ENCODE measurements at regions not wholly inside any gene's neighbourhood (a gene's known extent, or its start where the extent isn't known, plus 50 kb on each side); places are given as distances from the start of the nearest gene placed in this dataset.
"Not testable (repeated sequence)": the region's sequence is repeated elsewhere in the genome, so short reads cannot be mapped to it uniquely, and the experiment has no call there.

GRCh38 chr4:188678691-188679090, 539.5 kb downstream of the TRIML1 start:
- TF ChIP-seq SMC3 (IDR thresholded peaks at IDR 0.05; ENCODE audit: low read depth, low read length); CTCF (conservative IDR thresholded peaks at IDR 0.05; ENCODE audit: low read depth, low read length); CEBPB (IDR thresholded peaks at IDR 0.05; ENCODE audit: low read depth, low read length); POLR2A (IDR thresholded peaks at IDR 0.05; ENCODE audit: low read depth, low read length); MAFK (IDR thresholded peaks at IDR 0.05; ENCODE audit: low read depth, low read length); RFX5 (IDR thresholded peaks at IDR 0.05; ENCODE audit: low read depth, low read length); ELK1 (IDR thresholded peaks at IDR 0.05; ENCODE audit: borderline replicate concordance, low read depth, low read length); RAD21 (IDR thresholded peaks at IDR 0.05; ENCODE audit: low read length); BHLHE40 (IDR thresholded peaks at IDR 0.05; ENCODE audit: low read depth, low read length); MXI1 (IDR thresholded peaks at IDR 0.05; ENCODE audit: borderline replicate concordance, low read depth, low read length); FOS (IDR thresholded peaks at IDR 0.05; ENCODE audit: low read depth, low read length); RCOR1 (IDR thresholded peaks at IDR 0.05; ENCODE audit: insufficient replicate concordance, low read length): not testable (repeated sequence)
- TF ChIP-seq, protein P1, sequence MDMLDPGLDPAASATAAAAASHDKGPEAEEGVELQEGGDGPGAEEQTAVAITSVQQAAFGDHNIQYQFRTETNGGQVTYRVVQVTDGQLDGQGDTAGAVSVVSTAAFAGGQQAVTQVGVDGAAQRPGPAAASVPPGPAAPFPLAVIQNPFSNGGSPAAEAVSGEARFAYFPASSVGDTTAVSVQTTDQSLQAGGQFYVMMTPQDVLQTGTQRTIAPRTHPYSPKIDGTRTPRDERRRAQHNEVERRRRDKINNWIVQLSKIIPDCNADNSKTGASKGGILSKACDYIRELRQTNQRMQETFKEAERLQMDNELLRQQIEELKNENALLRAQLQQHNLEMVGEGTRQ (IDR thresholded peaks at IDR 0.05; ENCODE audit: low read depth, low read length): not testable (repeated sequence)

Data from IMR-90 (cell line).